NCI-H345 treated with DMSO at 0.1 percent for 48 hours (cell line): ENCODE measurements at regions not wholly inside any gene's neighbourhood (a gene's known extent, or its start where the extent isn't known, plus 50 kb on each side); places are given as distances from the start of the nearest gene placed in this dataset.
"Not testable (repeated sequence)": the region's sequence is repeated elsewhere in the genome, so short reads cannot be mapped to it uniquely, and the experiment has no call there.

Experiments
- DNase-seq: peaks from one replicate; lab custom pipeline; 2025; ENCODE audit not compliant: unreplicated experiment; lab: John Stamatoyannopoulos, UW

GRCh38 chr3:150135287-150135721 is 164.6 kb upstream of the PFN2 start:
- no peak for DNase-seq

GRCh38 chr3:150133293-150133692 is 162.6 kb upstream of the PFN2 start:
- no peak for DNase-seq

- no peak for DNase-seq
Measured at GRCh38 chr3:150132101-150132749, 161.5 kb upstream of the PFN2 start.

- DNase-seq: no peak
Measured at GRCh38 chr3:150131663-150132062, 161.0 kb upstream of the PFN2 start.

DNA sequence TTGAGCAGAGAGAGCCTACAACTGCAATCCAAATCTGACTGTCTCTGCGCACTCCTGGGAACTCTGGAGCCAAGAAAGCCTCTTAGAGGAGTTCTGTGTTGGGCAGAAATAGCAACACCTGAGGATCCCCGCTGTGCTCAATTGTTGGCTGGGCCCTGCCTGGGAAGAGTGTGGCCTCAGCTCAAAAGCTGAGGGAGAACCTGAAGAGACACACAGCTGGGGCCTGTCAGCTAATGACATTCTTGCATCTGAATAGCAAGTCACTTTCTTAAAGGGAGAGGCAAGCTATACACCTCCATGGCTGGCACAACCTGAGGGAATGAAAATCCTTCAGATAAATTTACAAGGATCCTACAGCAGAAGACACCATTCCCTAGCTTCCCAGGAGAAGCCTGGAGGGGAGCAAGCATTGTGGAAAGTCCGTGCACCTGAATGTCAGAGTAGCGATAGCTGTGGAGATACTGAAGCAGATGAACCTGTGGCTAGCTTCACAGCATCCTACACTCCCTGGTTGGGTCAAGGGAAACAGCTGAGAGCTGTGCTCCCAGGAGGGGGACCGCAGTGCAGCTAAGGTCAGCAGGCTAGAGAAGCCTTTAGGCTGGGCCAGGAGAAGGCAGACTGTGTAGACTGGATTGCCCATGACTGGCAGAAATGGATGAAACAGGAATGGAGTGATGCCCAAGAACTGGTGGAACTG is 159.9 kb upstream of the PFN2 start:
- DNase-seq: peak; percentile 18

- DNase-seq: no peak
Measured at GRCh38 chr3:150129166-150129565, 158.5 kb upstream of the PFN2 start.

- no peak for DNase-seq
Measured at GRCh38 chr3:150128126-150128525, 157.4 kb upstream of the PFN2 start.

DNA sequence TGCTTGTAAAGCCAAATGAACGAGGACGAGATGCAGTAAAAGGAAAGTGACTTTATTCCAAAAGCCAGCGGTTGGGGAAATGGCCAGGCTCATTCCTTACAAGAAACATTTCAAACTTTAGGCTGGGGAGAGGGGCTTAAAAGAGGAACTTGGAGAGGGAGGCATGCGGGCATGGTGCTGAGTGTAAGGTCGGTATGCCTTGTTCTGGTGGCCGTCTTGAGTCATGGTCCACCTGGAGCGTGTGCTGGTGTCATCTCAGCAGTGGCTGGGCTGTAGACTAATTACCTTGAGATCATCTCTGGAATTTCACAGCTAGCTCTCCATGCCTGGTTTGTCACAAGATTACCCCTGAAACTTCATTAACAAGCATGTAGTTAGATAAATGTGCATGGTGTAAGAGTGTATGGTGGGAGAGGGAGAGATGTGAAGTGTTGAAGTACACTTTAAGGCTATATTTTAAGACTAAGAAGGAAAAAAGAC is 156.4 kb upstream of the PFN2 start:
- no peak for DNase-seq

GRCh38 chr3:150124142-150124541 is 153.4 kb upstream of the PFN2 start:
- peak; percentile 7 for DNase-seq

DNA sequence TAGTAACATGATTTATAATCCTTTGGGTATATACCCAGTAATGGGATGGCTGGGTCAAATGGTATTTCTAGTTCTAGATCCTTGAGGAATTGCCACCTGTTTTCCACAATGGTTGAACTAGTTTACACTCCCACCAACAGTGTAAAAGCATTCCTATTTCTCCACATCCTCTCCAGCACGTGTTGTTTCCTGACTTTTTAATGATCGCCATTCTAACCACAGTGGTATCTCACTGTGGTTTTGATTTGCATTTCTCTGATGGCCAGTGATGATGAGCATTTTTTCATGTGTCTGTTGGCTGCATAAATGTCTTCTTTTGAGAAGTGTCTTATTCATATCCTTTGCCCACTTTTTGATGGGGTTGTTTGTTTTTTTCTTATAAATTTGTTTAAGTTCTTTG is 152.6 kb upstream of the PFN2 start:
- not testable (repeated sequence) for DNase-seq

DNA sequence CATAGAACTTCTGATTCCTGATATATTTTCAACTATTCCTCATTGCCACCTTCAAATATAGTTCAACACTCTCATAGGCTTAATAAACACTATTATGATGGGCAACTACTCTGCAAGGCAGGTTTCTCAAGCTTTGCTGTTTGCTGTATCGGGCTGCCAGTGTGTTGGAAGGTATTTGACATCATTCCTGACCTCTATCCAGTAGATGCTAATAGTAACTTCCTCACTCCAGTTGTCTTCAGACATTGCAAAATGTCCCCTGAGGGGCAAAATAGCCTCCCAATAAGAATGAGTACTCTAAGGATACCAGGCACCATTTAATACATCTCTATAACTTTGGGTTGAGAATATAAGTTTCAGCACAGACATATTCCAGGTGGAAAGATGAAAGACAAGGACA is 147.5 kb upstream of the PFN2 start:
- no peak for DNase-seq

DNA sequence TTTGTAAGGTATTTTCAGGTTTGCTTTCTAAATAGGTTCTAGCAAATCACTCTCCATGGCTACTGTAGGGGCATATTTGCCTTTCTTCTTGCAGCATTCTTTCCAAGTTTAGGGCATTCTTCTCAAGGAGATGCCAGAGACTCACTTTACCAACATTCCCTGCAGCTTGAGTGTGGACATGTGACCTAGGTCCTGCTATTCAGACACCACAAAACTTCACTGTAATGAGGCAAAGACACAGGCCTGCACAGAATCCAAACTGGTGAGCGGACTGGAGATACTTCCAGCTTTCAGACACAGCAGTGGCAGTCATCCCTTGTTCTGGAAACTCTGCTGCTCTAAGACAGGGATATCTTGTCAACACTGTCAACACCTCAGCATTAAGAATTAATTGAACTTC is 146.4 kb upstream of the PFN2 start:
- DNase-seq: no peak

GRCh38 chr3:150116196-150116595 is 145.5 kb upstream of the PFN2 start:
- DNase-seq: no peak

- no peak for DNase-seq
Measured at GRCh38 chr3:150114873-150115540, 144.3 kb upstream of the PFN2 start.

- no peak for DNase-seq
Measured at GRCh38 chr3:150114273-150114672, 143.6 kb upstream of the PFN2 start.

DNA sequence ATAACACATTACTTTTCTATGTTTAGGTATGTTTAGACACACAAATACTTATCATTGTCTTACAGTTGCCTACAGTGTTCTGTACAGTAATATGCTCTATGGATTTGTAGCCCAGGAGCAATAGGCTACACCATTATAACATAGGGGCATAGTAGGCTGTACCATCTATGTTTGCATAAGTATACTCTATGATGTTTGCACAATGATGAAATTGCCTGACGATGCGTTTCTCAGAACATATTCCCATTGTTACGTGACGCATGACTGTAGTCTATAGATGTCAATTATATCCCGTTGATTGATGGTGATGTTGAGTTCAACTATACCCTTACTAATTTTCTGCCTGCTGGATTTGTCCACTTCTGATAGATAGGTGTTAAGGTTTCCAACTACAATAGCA is 139.4 kb upstream of the PFN2 start:
- DNase-seq: no peak

DNA sequence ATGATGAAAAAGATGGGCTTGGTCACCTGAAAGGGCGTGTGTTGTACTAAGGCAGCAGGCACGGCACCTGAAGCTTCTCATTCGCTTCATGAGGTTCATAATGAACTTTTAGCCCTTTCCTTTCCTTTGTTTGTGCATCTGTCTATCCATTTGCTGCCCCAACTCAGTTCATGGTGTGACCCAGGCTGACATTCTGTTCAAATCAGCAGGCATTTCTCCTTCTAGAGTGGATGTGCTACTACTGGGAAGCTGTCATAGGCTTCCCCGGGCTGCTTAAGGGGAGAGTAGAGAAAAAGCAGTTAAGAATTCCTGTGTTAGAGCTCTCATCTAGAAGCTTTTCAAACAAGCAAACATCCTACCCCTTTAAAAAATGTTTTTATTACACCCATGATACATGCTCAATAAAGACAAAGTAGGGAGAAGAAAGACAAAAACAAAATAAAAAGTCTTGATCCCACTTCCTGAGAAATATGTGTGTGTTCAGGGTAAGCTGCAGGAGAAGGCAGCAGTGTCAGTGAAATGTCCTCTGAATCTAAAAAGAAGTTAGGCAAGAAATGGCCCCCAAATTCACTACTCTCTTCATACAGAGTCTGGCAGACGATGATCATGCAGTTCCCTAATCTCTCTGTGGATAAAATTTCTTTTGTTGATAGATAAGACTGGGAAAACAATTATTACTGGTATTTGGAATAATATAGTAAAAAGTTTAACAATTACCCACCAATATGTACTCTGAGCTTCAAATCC is 136.9 kb upstream of the PFN2 start:
- DNase-seq: no peak

DNA sequence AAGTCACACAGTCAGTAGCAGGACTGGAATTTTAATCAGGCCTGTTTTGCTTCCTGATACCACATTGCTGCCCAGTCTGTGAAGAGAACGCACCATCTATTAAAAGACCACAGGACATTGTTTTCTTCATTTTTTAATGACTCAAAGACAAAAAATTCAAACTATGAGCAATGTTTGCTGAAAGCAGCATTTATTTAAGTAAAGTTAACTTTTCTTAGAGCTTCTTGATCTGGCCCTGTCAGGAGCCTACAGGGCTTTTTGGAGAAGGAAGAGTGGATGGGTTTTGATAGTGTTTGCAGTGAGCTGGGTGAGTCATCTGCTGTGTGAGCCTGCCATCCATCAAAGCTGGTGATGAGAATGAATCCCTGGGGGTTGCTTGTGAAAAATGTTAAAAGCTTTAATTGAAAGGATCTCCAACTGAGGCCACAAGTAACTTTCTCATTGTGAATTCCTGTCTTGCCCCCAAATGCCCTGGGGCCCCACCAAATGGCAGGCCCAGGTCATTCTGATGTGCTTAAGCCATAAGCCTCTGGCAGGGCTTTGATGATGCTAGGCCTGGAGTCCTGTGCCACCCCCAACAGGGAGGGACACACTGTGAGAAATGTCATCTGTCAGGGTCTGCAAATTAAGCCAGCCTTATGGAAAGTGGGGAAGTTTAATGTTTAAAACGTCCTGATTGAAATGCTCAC is 136.2 kb upstream of the PFN2 start:
- DNase-seq: peak; percentile 49

DNA sequence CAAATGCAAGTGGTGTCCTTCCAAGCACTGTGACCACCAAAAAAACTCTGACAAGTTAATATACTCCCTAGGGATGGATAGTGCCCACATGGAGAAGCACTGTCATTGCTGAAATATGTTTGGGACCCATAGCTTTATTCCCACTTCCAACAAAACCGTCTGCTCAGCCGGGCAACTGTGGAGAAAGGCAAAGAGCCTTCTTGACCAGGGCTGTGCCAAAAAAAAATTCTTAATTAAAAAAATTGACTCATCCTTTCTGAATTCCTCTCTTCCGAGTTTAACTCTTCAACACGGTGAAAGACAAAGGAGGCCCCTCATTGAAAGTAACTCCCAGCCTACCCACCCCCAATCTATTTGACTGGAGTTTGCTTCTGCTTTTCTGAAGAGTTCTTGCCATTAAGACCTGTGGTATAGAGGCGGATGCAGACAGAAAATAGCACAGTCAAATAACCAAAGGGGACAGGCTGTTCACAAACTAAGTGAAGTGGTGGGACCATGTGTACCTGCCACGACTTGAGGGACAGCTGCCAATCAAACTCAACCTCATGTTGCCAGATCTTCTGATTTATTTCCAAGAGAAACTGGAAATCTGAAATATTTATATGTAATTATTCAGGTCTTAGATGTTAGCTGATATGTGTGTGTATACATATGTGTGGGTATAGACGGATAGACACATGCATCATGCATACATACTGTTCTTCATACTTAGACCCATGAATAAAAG is 135.4 kb upstream of the PFN2 start:
- no peak for DNase-seq

- DNase-seq: no peak
Measured at GRCh38 chr3:150105025-150105424, 134.3 kb upstream of the PFN2 start.
